GM19351 (cell line): ENCODE measurements at regions not wholly inside any gene's neighbourhood (a gene's known extent, or its start where the extent isn't known, plus 50 kb on each side); places are given as distances from the start of the nearest gene placed in this dataset.

ENCODE experiments used
- ATAC-seq: cut with Tn5 transposase; IDR thresholded peaks from one replicate; pipeline ENCODE4 v1.9.1; 2021; ENCODE audit warnings: mild to moderate bottlenecking, moderate library complexity; ENCODE audit not compliant: unreplicated experiment

- no peak for ATAC-seq
These were observed 121.3 kb upstream of the CHL1 start for GRCh38 chr3:75260-75659.

GRCh38 chr3:79542-79941, 117.0 kb upstream of the CHL1 start:
- ATAC-seq: no peak

- no peak for ATAC-seq
These were observed 114.1 kb upstream of the CHL1 start for GRCh38 chr3:82508-82907.

- no peak for ATAC-seq
These were observed 113.5 kb upstream of the CHL1 start for GRCh38 chr3:83096-83495.

- ATAC-seq: no peak
These were observed 111.4 kb upstream of the CHL1 start for GRCh38 chr3:85180-85579.

- ATAC-seq: no peak
These were observed 108.3 kb upstream of the CHL1 start for GRCh38 chr3:88267-88666.

- ATAC-seq: no peak
These were observed 102.8 kb upstream of the CHL1 start for GRCh38 chr3:93746-94145.

GRCh38 chr3:96259-96658, 100.3 kb upstream of the CHL1 start:
- ATAC-seq: no peak

GRCh38 chr3:97417-98258, 98.9 kb upstream of the CHL1 start:
- no peak for ATAC-seq

- ATAC-seq: no peak
These were observed 98.3 kb upstream of the CHL1 start for GRCh38 chr3:98259-98654.

- ATAC-seq: no peak
These were observed 97.1 kb upstream of the CHL1 start for GRCh38 chr3:99506-99905.

GRCh38 chr3:102484-102883, 94.1 kb upstream of the CHL1 start:
- no peak for ATAC-seq

- ATAC-seq: no peak
These were observed 92.6 kb upstream of the CHL1 start for GRCh38 chr3:103991-104390.

- no peak for ATAC-seq
These were observed 91.0 kb upstream of the CHL1 start for GRCh38 chr3:105585-105984.

GRCh38 chr3:106619-107018, 89.9 kb upstream of the CHL1 start:
- no peak for ATAC-seq

- ATAC-seq: peak; percentile 76
These were observed 85.2 kb upstream of the CHL1 start for GRCh38 chr3:111143-112069.

GRCh38 chr3:112773-113172, 83.8 kb upstream of the CHL1 start:
- no peak for ATAC-seq

- ATAC-seq: no peak
These were observed 77.9 kb upstream of the CHL1 start for GRCh38 chr3:118666-119065.

- ATAC-seq: no peak
These were observed 73.2 kb upstream of the CHL1 start for GRCh38 chr3:123341-123740.

- no peak for ATAC-seq
These were observed 71.9 kb upstream of the CHL1 start for GRCh38 chr3:124557-125179.

GRCh38 chr3:128515-129172, 67.9 kb upstream of the CHL1 start:
- ATAC-seq: no peak
